GM19438 (cell line): ENCODE measurements at regions not wholly inside any gene's neighbourhood (a gene's known extent, or its start where the extent isn't known, plus 50 kb on each side); places are given as distances from the start of the nearest gene placed in this dataset.

ENCODE experiments used
- ATAC-seq: cut with Tn5 transposase; IDR thresholded peaks from one replicate; pipeline ENCODE4 v1.9.1; 2021; ENCODE audit warnings: low read depth; ENCODE audit not compliant: unreplicated experiment

DNA sequence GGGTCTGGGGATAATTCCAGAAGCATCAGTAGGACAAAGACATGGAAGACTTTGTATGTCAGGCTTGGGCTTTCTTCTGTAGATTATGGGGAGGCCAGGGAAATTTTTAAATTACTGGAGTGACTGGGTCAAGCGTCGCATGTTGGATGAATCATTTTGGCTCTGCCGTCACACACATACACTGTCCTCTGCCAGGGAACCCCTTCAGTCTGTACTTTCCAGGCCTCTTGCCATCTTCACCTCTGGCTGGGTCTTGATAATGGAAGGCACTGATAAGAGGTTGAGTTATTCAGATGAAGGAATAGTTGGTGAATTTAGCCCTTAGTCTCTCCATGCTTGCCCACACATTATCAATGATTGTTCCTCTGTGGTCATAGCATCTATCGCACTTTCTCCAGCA is 895.1 kb upstream of the CELF4 start:
- no peak for ATAC-seq

DNA sequence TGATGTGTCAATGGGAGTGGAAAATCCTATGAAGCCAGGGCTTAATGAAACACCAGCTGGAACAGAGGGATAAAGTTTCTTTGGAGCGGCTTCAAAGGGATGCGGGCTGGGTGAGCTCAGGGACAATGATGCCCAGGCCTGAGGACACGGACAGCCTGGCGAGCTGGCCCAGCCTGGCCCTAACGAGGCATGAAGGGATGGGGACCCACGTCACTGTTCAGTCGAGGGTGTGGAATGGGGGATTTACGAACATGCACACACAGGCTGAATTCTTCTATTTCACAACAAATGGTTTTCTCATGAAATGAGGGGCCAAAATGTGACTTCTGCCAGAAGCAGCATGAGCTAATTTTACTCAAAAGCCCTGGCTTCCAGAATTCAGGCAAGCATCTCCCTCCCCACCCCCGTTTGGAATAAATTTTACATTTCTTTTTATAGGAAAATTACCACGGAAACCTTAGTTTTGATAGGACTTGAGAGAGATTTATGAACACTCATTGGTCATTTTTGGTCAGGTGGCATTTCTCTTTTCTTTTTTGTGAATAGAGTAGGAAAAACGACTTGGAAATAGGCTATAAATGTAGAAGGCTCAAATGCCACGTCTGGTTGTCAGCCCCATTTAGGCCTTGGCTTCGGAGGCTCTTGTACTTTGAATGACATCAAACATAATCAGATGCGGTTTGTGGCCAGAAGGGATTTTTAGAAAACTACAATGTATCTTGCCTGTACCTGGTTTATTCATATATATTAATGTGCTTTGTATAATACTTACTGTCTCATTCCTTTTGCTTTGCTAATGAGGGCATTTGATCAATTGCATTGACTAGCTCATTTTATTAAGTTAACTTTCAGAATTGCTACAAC is 893.8 kb upstream of the CELF4 start:
- ATAC-seq = no peak

DNA sequence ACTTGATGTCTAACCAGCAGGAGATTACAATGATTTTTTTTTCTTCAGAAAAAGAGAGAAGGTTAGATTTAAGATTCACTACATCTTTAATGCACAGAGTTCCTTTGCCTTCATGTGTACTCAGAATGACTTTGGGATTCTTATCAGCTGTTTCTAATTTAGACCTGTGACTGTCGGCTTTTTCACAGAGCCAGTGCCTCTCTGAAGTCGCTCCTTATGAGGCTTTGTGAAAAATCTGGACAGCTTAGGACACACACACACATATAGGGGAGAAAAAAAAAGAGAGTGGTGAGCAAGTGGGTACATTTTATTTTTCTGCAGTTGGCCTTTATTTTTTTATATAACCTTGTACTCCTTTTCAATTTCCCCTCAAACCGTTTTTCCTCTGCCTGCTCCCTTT is 893.1 kb upstream of the CELF4 start:
- no peak for ATAC-seq

DNA sequence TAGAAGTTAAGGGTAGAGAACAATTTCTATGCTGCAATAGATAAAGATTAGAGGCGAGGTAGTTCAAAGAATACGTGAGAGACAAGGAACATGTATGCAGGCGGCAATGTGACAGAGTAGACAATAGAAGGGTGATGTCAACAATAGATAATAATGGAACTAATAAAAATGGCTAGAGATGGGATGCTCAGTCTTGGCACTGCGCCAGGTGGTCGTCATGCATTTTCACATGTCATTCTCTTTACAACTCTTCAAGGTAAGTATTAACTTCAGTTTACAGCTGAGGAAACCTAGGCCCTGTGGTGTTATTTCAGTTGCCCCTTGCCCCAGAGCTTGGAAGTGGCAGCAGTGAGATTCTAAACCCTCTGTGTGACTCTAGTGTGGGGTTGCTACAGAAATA is 890.7 kb upstream of the CELF4 start:
- ATAC-seq = no peak

DNA sequence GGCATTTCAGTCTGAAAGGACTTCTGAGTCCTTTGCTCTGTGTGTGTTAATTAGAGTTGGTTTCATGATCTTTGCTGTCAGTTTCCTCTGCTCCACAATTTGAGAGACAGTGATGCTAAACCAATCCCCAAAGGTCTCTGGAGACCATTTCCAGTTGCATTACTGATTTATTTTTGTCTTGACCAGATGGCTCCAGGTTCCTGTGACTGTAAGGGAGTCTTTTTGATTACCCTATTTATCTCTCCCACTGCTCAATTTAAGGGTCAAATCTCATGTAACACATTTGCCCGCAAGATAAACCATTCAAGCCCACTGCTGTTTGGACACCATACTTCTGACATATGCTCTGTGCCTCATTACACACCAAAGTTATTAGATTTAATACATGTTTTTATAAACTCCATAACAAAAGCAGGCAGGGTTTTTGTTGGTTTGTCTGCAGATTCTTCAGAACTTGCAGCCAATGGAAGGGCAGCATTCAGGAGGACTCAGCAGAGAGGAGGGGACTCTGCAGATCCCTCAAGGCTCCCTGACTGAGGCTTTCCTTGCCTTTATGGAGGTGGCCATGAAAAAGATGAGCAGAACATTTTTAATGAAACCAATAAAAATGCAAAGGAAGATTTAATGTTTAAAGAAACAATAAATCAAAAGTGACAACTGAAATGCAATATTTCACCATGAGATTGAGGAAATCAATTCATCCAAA is 889.3 kb upstream of the CELF4 start:
- no peak for ATAC-seq

DNA sequence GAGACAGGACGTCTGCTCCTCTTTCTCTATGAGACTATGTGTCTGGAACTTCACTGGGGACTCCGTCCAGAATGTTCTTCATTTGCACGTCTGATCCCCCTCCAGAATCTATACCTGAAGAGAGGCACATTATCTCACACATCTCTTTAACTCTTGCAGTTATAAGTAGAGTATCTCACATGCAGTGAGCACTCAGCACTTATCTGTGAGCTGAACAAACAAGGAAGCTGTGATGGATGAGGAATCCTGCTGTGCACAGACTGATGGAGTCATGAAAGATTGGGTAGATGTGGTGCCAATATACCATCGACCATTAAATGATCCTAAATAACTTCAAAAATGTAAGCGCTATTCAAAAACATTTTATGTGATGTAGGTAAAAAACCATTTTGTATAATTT is 888.3 kb upstream of the CELF4 start:
- ATAC-seq = no peak

DNA sequence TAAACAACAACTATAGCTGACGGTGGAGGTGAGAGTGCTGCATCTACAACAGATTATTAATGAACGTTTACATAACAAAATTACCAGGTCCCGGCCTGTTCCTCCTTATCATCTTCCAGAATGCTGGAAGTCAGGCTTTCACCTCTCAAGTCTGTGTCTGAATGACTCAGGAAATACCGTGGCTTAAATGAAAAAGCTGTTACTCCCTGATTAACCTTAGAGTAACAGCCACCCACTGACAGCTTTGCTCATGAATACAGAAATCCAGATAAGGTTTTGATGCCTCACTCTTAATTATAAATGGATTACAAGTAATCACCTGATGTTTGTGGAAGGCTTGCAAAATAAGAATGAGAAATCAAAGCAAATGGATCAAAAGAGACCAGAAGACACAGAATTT is 885.3 kb upstream of the CELF4 start:
- ATAC-seq = no peak

DNA sequence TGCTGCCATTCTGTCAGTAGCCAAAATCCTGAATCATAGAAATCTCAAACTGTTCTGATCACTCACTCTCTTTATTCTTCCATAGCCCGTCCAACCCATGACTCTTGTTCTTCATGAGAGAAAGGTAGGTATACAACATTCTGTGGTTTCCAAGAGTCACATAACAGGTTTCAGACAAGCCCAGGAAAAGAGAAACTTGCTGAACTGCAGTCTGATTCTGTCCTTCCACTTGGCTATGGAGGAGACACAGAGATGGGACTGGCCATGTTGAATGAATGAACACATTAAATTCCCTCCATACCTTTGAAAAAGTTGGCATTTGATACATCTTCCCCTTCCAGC is 880.2 kb upstream of the CELF4 start:
- no peak for ATAC-seq

DNA sequence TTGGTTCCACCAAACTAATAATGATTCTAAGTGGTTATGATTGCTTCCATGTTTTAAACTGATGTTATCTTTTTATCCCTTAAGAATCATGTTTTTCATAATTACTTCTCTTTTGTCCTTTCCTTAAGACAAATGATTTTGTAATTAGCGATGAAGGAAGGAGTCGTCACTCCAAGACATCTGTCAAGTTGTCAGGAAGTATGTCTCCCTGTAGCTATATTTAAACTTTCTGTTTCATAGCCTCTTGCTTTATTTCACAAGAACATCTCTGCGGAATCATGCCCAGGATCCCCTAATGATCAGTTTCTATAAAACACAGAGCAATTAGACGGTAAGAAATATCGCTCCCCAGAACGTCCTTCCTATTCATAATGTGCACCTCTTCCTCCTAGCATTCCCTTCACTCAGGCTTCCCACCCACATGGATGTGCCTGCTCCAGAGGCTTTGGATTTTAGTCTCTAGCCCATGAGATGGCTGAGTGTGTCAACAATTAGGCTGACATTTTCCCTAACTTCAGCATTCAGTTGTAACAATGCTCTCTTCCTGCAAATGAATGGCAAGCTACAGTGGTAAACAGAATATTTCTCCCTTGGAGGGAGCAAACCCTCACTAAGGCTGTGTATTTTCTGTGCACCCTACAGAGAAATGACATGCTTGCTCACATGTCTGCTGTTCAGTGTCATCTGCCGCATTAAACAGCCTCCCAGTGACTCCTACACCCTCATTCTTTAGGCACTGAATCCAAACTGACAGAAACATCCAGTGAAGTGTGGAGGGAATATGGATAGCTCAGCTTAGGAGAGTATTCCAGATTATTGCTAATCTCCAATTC is 879.6 kb upstream of the CELF4 start:
- ATAC-seq = no peak

DNA sequence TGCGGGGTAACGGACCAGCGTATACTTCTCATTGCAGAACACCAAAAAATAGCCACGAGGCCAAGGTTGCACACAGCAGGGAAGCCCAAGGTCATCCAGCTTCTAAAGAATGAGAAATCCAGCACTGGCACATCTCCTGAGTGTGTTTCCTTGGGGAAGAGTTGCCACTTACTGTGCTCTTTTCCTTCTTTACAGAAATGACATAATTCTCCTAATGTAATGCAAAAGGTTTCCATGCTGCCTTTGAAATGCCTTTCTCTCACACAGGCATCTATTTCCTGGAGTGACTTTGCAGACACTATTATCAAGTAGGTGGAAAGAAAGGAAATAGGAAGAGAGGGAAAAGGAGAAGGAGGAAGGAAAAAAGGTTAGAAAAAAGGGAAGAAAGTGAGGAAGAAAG is 862.1 kb upstream of the CELF4 start:
- no peak for ATAC-seq

DNA sequence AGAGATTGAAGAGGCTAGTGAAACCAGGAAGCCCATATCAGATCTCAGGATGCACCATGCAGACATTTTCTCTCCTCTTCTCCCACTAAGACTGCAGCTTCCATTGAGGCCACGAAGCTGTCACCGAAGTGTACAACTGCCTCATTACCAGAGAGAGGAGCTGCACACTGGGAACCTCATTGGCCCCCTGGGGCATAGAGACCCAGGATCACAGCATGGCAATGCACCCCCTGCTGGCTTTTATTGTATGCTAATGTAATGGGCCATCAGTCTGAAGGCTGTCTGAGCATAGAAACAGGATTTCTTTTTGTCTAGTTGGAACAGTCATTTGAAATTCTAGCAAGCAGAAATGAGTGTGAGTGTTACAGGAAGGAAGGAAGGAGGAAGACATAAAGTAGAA is 861.6 kb upstream of the CELF4 start:
- no peak for ATAC-seq

DNA sequence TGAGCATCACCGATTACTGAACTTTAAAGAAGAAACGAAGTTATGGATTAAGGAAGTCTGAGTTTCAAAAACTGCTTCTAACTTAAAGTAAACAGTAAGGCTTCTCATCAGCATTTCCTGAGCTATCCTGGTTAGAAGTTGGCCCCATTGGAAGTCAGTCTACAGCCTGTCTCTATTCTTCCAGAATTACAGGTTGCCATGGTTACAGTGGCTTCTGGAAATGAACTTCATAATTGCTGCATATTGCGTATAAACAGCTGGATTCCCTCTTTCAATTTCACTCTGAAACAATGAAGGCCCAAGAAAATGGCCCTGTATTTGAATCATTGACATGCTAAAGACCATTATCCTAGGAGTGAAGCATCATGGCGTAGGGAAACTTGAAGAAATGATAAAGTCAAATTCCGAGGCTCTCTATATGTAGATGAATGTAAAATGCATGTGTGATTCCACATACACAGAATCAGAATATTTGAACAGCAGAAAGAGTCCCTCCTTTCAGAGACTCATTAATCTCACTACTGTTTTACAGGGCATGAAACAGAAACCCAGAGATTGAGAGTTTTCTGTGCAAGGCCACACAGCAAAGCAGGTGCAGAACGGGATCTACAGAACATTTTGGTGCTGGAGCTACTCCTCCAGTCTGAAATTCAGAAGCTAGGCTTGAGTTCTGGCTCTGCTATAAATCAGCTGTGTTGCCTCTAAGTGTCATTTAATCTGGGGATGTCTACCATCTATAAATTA is 856.4 kb upstream of the CELF4 start:
- no peak for ATAC-seq

DNA sequence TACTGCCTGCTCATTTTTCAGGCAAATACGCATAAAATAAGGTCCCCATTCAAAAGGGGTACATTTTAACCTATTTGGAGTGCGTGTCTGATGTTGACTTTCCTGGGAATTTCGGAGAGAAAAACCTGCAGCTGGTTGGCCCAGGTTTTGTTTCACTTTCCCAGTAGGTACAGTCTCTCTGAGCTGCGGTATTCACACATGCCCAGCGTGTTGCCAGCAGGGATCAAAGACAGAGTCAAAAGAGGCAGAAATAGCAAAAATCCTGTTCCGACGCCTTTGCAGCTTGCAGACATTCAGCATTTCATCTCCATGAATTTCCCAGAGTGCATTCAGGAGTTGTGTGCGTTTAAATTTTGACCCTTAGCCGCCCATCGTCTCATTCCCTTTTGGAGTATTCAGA is 855.4 kb upstream of the CELF4 start:
- ATAC-seq = no peak

DNA sequence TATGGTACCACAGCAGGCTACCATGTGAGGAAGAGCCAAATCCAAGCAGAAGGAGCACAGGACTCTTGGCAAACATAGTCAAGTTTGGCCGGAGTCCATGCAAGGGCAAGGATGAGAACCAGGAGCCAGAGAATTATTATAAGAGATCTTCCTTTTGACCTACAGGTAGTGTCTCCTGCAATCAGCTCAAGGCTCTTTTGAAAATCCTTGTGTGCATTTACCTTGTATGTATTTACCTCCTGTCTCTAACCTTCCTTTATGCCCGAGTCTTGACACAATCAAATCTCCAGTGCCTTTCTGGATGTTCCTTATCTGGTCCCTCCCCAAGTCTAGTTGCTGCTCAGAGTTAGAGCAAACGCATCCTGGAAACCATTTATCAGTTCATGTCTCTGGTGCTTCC is 855.0 kb upstream of the CELF4 start:
- no peak for ATAC-seq

DNA sequence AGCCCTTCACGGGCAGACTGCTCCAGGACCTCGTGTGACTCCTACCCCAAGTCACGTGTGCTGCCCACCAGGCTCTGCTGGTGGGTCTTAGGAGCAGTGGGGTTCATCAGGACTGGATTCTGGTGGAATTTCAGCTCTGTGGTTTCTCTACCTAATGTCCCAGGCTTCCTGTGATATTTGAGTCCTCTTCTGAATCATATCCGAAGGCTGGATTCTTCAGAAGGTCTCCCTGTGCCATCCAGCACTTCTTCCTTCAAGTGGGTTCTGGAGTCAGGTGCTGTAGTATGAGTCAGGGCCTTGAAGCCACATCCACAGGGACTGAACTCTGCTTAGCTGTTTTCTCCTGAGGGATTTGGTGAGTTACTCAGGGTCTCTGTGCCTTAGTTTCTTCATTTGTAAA is 850.2 kb upstream of the CELF4 start:
- no peak for ATAC-seq

DNA sequence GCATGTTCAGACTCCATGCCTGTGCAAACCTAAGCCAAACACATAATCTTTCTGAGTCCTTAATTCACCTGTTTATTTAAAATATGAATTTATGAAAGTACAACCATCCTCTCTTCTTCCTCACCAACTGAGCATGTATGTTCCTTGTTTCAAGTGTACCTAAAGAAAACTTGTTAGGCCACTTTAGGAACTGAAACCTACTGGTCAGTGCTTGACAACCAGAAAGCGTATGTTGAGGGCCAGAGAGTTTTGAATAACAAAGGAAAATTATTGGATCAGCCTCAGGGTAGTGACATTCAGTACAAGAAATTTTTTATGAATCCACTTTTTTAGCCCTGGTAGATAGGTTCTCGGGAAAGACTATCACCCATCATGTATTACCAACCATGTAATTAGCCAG is 847.6 kb upstream of the CELF4 start:
- no peak for ATAC-seq

DNA sequence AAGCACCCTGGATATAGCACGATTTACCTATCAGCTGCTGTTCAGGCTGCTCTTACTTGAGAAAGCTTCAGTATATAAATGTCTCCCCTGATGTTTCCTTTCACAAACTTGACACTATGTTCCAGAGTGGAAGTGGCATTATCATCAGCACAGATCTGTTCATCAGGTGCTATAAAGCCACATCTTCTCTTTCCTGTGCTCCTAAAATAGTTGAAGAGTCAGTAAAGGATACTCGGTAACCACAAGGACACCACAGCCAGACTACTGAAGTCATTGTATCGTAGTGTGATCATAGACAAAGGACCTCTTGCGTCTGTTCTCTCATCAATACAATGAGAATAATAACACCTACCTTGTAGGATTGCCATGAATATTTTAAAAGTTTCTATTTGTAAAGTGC is 841.0 kb upstream of the CELF4 start:
- no peak for ATAC-seq

DNA sequence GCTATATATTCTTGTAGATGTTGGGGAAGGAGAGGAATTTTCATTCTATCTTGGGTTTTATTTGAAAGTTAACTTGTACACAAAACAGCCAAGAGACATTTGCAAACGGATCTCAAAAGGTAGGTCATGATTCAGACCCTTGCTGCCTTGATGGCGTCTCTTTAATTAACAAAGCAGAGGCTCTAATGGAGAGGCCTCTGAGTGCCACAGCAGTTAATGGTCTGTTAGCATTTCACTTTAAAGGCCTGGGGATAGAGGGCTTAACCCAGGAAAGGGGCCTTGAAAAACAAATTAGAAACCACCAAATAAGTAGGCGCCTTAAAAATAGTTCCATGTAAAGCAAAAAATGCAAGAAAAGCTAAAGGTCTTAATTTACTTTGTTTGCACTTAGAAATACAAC is 836.9 kb upstream of the CELF4 start:
- ATAC-seq = no peak

DNA sequence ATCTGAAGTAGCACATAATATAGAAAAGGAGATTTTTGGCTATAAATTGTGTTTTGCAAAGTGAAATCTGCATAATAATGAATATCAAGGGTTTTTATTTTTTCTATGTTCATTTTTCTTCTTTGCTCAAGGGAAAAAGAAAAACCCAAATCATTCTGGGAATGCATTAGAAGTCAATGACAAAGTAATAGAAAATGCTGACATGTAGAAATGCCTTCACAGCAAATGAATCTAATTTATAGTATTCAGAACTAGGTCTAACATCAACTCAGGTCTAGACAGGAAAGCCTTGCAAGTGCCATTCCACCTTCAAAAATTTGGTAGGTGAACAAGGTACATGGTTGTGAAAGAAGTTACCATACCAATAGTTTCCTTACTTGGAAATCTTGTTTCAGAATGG is 831.5 kb upstream of the CELF4 start:
- ATAC-seq = no peak

DNA sequence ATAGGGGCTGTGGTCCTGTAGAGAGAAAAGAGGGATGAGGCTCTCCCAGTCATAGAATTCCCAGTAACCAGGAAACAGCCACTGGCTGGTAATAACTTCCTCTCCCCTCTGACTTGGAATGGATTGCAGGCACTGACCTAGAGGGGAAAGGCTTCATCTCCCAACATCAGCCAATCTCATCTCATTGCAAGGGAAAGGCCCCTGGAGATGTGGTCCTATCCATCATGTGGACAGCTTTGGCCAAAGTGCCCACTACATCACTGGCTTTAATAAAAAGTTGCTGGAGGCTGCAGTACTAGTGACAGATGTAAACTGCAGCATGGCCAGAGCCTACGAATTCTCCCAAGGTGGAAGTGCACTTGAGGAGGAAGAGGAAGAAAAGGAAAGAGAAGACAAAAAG is 820.5 kb upstream of the CELF4 start:
- ATAC-seq = no peak
